ENCODE measurements at regions not wholly inside any gene's neighbourhood (a gene's known extent, or its start where the extent isn't known, plus 50 kb on each side); places are given as distances from the start of the nearest gene placed in this dataset.

- TF ChIP-seq CHD4 (IDR thresholded peaks at IDR 0.05; ENCODE audit: borderline replicate concordance) (no peak), POLR2A (IDR thresholded peaks at IDR 0.05; ENCODE audit: low read length) (no peak), TP53 (CRISPR knock-in tag; IDR thresholded peaks at IDR 0.05) (no peak), MYC (IDR thresholded peaks at IDR 0.05; ENCODE audit: borderline replicate concordance, low read length) (no peak), ESRRA (IDR thresholded peaks at IDR 0.05; ENCODE audit: borderline replicate concordance, low read length) (no peak), ZNF302 (CRISPR knock-in tag; IDR thresholded peaks at IDR 0.05) (no peak), PHF8 (IDR thresholded peaks at IDR 0.05; ENCODE audit: borderline replicate concordance, low read depth) (no peak)
- TF ChIP-seq, protein P1, sequence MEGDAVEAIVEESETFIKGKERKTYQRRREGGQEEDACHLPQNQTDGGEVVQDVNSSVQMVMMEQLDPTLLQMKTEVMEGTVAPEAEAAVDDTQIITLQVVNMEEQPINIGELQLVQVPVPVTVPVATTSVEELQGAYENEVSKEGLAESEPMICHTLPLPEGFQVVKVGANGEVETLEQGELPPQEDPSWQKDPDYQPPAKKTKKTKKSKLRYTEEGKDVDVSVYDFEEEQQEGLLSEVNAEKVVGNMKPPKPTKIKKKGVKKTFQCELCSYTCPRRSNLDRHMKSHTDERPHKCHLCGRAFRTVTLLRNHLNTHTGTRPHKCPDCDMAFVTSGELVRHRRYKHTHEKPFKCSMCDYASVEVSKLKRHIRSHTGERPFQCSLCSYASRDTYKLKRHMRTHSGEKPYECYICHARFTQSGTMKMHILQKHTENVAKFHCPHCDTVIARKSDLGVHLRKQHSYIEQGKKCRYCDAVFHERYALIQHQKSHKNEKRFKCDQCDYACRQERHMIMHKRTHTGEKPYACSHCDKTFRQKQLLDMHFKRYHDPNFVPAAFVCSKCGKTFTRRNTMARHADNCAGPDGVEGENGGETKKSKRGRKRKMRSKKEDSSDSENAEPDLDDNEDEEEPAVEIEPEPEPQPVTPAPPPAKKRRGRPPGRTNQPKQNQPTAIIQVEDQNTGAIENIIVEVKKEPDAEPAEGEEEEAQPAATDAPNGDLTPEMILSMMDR (IDR thresholded peaks at IDR 0.05) = no peak
- TF ChIP-seq, protein P2, sequence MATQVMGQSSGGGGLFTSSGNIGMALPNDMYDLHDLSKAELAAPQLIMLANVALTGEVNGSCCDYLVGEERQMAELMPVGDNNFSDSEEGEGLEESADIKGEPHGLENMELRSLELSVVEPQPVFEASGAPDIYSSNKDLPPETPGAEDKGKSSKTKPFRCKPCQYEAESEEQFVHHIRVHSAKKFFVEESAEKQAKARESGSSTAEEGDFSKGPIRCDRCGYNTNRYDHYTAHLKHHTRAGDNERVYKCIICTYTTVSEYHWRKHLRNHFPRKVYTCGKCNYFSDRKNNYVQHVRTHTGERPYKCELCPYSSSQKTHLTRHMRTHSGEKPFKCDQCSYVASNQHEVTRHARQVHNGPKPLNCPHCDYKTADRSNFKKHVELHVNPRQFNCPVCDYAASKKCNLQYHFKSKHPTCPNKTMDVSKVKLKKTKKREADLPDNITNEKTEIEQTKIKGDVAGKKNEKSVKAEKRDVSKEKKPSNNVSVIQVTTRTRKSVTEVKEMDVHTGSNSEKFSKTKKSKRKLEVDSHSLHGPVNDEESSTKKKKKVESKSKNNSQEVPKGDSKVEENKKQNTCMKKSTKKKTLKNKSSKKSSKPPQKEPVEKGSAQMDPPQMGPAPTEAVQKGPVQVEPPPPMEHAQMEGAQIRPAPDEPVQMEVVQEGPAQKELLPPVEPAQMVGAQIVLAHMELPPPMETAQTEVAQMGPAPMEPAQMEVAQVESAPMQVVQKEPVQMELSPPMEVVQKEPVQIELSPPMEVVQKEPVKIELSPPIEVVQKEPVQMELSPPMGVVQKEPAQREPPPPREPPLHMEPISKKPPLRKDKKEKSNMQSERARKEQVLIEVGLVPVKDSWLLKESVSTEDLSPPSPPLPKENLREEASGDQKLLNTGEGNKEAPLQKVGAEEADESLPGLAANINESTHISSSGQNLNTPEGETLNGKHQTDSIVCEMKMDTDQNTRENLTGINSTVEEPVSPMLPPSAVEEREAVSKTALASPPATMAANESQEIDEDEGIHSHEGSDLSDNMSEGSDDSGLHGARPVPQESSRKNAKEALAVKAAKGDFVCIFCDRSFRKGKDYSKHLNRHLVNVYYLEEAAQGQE (IDR thresholded peaks at IDR 0.05) = no peak
Observed at GRCh38 chr3:148605521-148605920, 92.2 kb upstream of the AGTR1 start.
